MM.1S (cell line): ENCODE measurements at regions not wholly inside any gene's neighbourhood (a gene's known extent, or its start where the extent isn't known, plus 50 kb on each side); places are given as distances from the start of the nearest gene placed in this dataset.

Experiments used
- EZH2 ChIP-seq: fragments of 300-600 bp; sonication (generic); optimal IDR thresholded peaks from 2 replicates; pipeline ENCODE3; 2017; ENCODE audit warnings: low read depth, mild to moderate bottlenecking, antibody characterized with exemption, low read length, mixed read lengths
- TF ChIP-seq, protein P1 (sequence below): fragments of 300-600 bp; sonication (generic); IDR thresholded peaks from 2 replicates; pipeline ENCODE4 v1.5.1; 2016; ENCODE audit warnings: antibody characterized with exemption, low read length, mixed read lengths

DNA sequence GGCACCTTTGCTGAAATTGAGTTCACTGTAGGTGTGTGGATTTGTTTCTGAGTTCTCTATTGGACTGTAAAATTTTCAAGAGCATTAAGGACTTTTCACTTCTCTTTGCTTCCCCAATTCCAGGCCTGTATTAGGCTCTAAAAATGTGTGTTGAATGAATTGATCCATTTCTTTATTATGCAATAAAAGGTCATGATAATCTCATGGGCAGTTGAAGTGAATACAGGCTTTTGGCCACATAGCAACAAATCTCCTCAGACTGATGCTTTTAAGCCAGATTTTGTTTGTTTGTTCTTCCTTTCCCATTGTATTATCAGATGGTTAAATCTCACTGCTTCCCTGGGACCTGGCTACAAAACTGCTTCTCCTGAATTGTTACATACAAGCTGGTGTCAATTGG, 258.0 kb upstream of the FAR2 start:
- TF ChIP-seq, protein P1, sequence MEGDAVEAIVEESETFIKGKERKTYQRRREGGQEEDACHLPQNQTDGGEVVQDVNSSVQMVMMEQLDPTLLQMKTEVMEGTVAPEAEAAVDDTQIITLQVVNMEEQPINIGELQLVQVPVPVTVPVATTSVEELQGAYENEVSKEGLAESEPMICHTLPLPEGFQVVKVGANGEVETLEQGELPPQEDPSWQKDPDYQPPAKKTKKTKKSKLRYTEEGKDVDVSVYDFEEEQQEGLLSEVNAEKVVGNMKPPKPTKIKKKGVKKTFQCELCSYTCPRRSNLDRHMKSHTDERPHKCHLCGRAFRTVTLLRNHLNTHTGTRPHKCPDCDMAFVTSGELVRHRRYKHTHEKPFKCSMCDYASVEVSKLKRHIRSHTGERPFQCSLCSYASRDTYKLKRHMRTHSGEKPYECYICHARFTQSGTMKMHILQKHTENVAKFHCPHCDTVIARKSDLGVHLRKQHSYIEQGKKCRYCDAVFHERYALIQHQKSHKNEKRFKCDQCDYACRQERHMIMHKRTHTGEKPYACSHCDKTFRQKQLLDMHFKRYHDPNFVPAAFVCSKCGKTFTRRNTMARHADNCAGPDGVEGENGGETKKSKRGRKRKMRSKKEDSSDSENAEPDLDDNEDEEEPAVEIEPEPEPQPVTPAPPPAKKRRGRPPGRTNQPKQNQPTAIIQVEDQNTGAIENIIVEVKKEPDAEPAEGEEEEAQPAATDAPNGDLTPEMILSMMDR: no peak
- no peak for TF ChIP-seq EZH2
